HG03025 (cell line): ENCODE measurements at regions not wholly inside any gene's neighbourhood (a gene's known extent, or its start where the extent isn't known, plus 50 kb on each side); places are given as distances from the start of the nearest gene placed in this dataset.
"Not testable (repeated sequence)": the region's sequence is repeated elsewhere in the genome, so short reads cannot be mapped to it uniquely, and the experiment has no call there.

Experiments used
- ATAC-seq: cut with Tn5 transposase; IDR thresholded peaks from one replicate; pipeline ENCODE4 v1.9.1; 2021; ENCODE audit warnings: mild to moderate bottlenecking, moderate library complexity; ENCODE audit not compliant: unreplicated experiment, low FRiP score

DNA sequence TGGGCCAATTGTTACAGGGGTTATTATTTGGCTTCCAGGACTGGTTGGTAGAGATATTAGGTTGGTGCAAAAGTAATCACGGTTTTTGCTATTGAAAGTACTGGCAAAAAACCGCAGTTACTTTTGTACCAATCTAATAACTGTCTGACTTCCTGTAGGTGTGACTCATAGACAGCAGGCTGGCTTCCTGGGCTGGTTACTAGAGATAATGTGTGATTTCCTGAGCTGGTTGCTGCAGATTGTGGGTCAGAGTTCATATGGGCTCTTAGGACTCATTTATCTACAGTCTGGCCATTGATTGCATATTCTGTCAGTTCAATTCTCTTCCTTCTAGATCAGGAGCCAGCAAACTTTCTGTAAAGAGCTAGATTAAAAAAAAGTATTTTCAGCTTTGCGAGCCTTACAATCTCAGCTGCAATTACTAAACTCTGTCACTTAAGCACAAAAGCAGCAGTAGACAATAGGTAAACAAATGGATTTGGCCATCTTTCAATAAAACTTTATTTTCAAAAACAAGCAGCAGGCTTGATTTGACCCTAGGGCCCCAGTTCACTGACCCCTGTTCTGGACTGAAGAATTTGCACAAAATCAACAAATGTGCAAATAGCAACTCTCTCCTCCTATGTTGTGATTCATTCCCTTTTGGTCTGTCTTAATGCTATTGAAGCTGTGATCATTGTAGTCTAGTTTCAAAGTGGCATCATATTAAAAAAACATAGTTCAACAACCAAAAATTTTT, 50.8 kb upstream of the BOD1L1 start:
- no peak for ATAC-seq

- no peak for ATAC-seq
These were observed 54.0 kb upstream of the BOD1L1 start for GRCh38 chr4:13681570-13681969.

DNA sequence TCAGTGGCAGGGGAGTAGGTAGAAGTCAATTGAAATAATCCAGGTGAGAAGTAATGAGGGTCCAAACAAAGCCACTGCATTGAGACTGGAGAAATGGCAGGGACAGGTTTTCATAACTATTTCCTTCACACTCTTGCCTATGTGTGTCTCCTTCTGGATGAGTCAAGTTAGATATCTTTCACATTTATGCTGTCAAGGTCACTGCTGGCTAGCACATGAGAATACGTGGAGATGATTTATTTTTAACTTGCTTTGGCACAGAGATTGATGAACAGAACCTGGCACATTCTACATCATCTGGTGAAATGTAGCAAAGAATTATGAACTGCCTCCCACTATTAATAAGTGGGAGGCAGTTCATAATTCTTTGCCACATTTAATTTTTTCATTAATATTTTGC, 66.7 kb upstream of the BOD1L1 start:
- ATAC-seq: no peak

DNA sequence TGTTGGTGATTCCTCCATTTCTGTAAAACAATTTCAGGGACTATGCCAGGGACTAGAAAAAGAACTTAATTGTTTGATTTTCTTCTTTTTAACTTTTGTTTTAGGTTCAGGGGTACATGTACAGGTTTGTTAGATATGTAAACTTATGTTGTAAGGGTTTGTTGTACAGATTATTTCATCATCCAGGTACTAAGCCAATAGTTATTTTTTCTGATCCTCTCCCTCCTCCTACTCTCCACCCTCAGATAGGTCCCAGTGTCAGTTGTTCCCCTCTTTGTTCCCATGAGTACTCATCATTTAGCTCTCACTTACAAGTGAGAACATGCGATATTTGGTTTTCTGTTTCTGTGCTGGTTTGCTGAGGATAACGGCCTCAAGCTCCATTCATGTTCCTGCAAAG, 70.8 kb upstream of the BOD1L1 start:
- no peak for ATAC-seq

DNA sequence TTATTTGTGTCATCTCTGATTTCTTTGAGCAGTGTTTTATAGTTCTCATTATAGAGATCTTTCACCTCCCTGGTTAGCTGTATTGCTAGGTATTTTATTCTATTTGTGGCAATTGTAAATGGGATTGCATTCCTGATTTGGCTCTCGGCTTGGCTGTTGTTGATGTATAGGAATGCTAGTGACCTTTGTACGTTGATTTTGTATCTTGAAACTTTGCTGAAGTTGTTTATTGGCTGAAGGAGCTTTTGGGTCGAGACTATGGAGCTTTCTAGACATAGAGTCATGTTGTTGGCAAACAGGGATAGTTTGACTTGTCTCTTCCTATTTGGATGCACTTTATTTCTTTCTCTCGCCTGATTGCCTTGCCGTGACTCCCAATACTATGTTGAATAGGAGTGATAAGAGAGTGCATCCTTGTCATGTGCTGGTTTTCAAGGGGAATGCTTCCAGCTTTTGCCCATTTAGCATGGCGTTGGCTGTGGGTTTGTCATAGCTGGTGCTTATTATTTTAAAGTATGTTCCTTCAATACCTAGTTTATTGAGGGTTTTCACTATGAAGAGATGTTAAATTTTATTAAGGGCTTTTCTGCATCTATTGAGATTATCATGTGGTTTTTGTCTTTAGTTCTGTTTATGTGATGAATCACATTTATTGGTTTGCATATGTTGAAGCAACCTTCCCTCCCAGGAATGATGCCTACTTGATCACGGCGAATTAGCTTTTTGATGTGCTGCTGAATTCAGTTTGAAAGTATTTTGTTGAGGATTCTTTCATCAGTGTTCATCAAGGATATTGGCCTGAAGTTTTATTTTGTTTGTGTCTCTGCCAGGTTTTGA, 72.7 kb upstream of the BOD1L1 start:
- ATAC-seq: no peak

DNA sequence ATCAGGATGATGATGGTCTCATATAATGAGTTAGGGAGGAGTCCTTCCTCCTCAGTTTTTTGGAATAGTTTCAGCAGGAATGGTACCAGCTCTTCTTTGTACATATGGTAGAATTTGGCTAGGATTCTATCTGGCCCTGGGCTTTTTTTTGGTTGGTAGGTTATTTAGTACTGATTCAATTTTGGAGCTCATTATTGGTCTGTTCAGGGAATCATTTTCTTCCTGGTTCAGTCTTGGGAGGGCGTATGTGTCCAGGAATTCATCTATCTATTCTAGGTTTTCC, 73.3 kb upstream of the BOD1L1 start:
- ATAC-seq: not testable (repeated sequence)

DNA sequence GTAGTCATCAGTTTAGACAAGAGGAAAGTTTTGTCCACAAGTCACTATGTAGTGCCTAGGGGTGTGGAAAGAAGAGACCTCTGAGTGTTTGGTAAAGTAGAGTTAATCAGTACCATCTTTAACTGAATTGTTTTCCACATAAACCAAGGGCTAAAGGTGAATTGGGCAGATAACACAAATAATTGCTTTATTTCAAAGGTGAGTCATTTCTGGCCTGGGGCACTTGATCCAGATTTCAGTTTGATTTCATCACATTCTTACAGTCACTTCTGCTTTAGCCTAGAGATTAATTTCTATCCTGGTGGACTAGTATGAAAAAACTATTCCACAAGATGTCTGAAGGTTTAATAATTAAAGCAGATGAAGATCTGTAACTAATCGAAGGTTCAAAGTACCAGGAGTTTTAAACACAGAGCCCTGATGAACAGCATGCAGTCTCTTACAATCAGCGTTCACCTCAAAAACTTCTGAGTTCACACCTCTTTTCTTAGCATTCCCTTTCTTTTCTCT, 74.5 kb upstream of the BOD1L1 start:
- ATAC-seq: no peak

GRCh38 chr4:13703096-13703495, 75.6 kb upstream of the BOD1L1 start:
- no peak for ATAC-seq

DNA sequence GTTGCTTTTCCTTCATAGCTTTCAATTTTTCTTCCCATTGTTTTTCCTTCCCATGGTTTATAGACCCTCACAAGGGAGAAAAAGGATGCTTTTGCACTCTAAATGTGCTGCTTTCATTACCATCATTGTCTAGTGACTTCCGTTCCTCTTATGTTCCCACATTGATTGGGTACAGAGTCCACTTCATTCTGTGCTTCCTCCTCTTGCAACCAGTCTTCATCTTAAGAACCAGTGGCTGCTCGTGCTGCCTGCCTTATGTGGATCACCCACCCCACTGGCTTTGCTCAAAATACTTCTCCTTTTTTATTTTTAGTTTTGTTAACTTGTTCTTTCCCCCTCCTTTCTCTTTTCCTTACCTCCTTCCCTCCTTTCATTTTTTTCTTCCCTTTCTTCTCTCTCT, 76.5 kb upstream of the BOD1L1 start:
- no peak for ATAC-seq

DNA sequence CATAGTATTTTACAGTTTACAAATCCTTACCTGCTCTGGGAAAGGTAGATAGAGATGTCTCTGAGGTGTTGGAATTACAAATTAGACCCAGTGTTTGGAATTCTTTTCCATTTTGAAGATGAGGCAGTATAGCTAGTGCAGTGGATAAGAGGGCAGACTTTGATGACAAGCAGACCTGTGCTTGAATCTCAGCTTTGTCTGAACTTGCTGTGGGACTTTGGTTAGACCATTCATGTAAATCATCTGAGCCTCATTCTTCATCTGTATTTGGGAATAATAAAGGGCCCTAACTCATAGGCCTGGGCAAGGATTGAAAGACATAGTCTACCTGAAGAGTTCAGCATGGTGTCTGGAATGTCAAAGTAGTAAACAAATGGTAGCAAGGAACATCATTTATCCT, 77.2 kb upstream of the BOD1L1 start:
- ATAC-seq: no peak

- ATAC-seq: no peak
These were observed 78.1 kb upstream of the BOD1L1 start for GRCh38 chr4:13705521-13706041.

DNA sequence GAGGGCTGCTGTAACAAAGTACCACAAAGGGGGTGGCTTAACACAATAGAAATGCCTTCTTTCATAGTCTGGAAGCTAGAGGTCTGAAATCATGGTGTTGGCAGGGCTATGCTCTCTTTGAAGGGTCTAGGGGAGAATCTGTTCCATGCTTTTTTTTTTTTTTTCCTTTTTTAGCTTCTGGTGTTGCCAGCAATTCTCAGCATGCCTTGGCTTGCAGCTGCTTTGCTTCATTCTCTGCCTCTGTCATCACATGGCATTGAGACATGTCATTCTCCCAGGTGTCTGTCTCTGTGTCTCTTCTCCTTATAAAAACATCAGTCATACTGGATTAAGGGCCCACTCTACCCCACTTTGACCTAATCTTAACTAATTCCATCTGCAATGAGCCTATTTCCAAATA, 78.6 kb upstream of the BOD1L1 start:
- no peak for ATAC-seq

DNA sequence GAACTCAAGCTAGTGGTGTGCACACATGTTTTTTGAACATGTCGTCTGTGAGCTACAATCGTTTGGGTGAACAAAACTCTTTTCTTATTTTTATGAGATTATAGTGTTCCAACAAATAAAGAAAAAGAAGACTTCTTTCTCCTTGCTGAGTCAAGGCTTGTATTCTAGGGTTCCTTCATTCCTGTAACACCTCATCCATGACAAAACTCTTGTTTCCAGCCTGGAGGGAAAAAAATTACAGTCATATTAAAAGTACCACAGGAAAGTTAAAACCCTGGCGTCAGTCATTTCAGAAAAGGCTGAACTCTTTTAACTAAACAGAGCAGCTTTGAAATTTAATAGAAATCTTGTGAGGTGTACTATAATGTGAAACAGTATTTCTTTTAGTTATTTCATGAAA, 79.2 kb upstream of the BOD1L1 start:
- no peak for ATAC-seq

- no peak for ATAC-seq
These were observed 82.8 kb upstream of the BOD1L1 start for GRCh38 chr4:13710246-13710885.

- ATAC-seq: no peak
These were observed 83.8 kb upstream of the BOD1L1 start for GRCh38 chr4:13711233-13711785.

DNA sequence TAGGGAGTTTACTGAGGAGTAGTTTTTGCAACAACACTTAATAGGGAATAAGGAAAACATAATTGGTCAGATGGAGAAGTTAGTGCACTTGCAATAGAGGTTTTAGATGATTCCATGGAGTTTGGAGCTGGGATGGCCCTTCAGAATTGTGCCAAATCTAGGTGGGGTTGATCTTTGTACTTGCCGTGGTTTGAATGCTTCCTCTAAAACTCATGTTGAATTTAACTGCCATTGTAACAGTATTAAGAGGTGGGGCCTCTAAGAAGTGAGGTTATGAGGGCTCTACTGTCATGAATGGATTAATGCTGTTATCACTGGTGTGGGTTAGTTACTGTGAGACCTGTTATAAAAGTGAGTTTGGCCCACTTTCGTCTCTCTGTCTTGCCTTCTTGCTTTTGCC, 94.4 kb upstream of the BOD1L1 start:
- ATAC-seq: no peak

DNA sequence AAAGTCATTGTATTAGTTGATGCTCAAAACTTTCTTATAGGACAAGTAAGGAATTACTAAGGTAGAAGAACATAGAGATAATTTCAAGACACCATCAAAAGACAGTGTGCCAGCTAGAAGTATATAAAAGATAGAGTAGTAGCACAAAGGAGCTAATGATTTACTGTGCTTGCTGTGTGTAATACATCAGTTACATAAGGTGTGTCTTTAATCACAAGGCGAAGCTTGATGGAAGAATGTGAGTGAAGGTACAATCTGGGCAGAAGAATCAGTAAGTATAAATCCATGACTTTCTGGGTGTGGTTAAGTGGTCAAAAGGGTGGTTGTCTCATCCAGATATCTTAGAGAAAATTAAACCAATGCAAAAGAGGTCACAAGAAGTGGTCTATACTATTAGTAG, 95.1 kb upstream of the BOD1L1 start:
- no peak for ATAC-seq

GRCh38 chr4:13728761-13729160, 101.2 kb upstream of the BOD1L1 start:
- ATAC-seq: no peak

GRCh38 chr4:13731019-13731418, 103.5 kb upstream of the BOD1L1 start:
- no peak for ATAC-seq

GRCh38 chr4:13733817-13734216, 106.3 kb upstream of the BOD1L1 start:
- no peak for ATAC-seq

GRCh38 chr4:13750594-13750993, 123.1 kb upstream of the BOD1L1 start:
- ATAC-seq: no peak
